HCT116 (cell line): ENCODE measurements at regions not wholly inside any gene's neighbourhood (a gene's known extent, or its start where the extent isn't known, plus 50 kb on each side); places are given as distances from the start of the nearest gene placed in this dataset.

ENCODE experiments used
- ATAC-seq: fragments of 200-7000 bp; cut with Tn5 transposase; 2 replicates; pipeline ENCODE4 v1.9.1; 2020; ENCODE audit warnings: mild to moderate bottlenecking, moderate library complexity
- BruUV-seq: library from RNA; stranded (reverse); fragments of 400-500 nt; replicated peaks from 2 replicates; lab custom pipeline; 2021; lab: Mats Ljungman, UMichigan
- CTCF ChIA-PET: fragments of 300-600 bp; sonication (Branson Sonifier 250); formaldehyde crosslinking; loops from one replicate; lab custom pipeline; 2021; ENCODE audit warnings: antibody characterized with exemption; lab: Charles Lee
- POLR2A ChIA-PET: fragments of 300-600, 350-600 bp; sonication (Branson Sonifier 250); formaldehyde crosslinking; loops from one replicate; lab custom pipeline; 2021; ENCODE audit warnings: antibody characterized with exemption; lab: Charles Lee
- RAD21 ChIA-PET, 2 experiments: fragments of 300-600 bp; sonication (Branson Sonifier 250); formaldehyde crosslinking; loops; one replicate each; lab custom pipeline; 2023; ENCODE audit warnings: low total read pairs in 2 of 2; ENCODE audit not compliant: uncharacterized antibody in 2 of 2, unreplicated experiment in 2 of 2, low non-redundant PET in 1 of 2; lab: Charles Lee
- DNase-seq: peaks from one replicate; pipeline ENCODE4 v3.0.0-alpha.2; 2010; ENCODE audit warnings: low read depth, low spot score
- H2AFZ ChIP-seq: fragments of 200-600 bp; shearing (Covaris generic), sonication (generic); 2 replicates; pipeline ENCODE4 v1.6.1; 2017; ENCODE audit warnings: low read depth, mixed run types, mixed read lengths, antibody characterized with exemption, low read length; ENCODE audit not compliant: poor library complexity, severe bottlenecking
- H3K27ac ChIP-seq: 2 replicates; pipeline ENCODE4 v1.5.1; 2012; ENCODE audit warnings: low read depth, low read length
- H3K27me3 ChIP-seq: fragments of 200-600 bp; sonication (generic); 2 replicates; pipeline ENCODE4 v1.6.1; 2016; ENCODE audit warnings: mixed run types, low read length, mixed read lengths; ENCODE audit not compliant: insufficient read depth
- H3K36me3 ChIP-seq, 2 experiments: fragments of 200-500 bp in 1 of 2; fragments of 200-600 bp in 1 of 2; sonication (Bioruptor generic) in 1 of 2; sonication (generic) in 1 of 2; 2 replicates each; pipeline versions ENCODE4 v1.5.1 to v1.6.1; 2014 to 2016; ENCODE audit warnings: low read length in 2 of 2, inconsistent platforms in 1 of 2, mixed read lengths in 1 of 2, mixed run types in 1 of 2; ENCODE audit not compliant: insufficient read depth in 2 of 2, control insufficient read depth in 1 of 2
- H3K4me1 ChIP-seq, 2 experiments: fragments of 200-600 bp in 1 of 2; sonication (generic) in 1 of 2; 2 replicates each; pipeline versions ENCODE4 v1.5.1 to v1.6.1; 2012 to 2017; ENCODE audit warnings: low read length in 2 of 2, inconsistent platforms in 1 of 2, mild to moderate bottlenecking in 1 of 2, mixed read lengths in 1 of 2, mixed run types in 1 of 2, moderate library complexity in 1 of 2; ENCODE audit not compliant: insufficient read depth in 2 of 2, control insufficient read depth in 1 of 2
- H3K4me2 ChIP-seq: fragments of 200-600 bp; sonication (generic); 2 replicates; pipeline ENCODE4 v1.6.1; 2017; ENCODE audit warnings: mixed run types, low read length, mixed read lengths
- H3K4me3 ChIP-seq, 2 experiments: fragments of 200-600 bp in 1 of 2; sonication (generic) in 1 of 2; replicated peaks in 1 of 2; 2 replicates each; pipeline ENCODE4 v1.5.1; 2011 to 2016; ENCODE audit warnings: low read length in 2 of 2, control low read depth in 1 of 2, low read depth in 1 of 2, mild to moderate bottlenecking in 1 of 2, mixed read lengths in 1 of 2, mixed run types in 1 of 2
- H3K79me2 ChIP-seq: fragments of 200-600 bp; sonication (generic); 2 replicates; pipeline ENCODE4 v1.6.1; 2017; ENCODE audit warnings: mild to moderate bottlenecking, mixed run types, low read length, moderate library complexity, mixed read lengths; ENCODE audit not compliant: insufficient read depth
- H3K9ac ChIP-seq: fragments of 200-600 bp; sonication (generic); 2 replicates; pipeline ENCODE4 v1.6.1; 2016; ENCODE audit warnings: low read length, mixed read lengths
- H3K9me2 ChIP-seq: fragments of 200-600 bp; sonication (generic), shearing (Covaris generic); 2 replicates; pipeline ENCODE4 v1.6.1; 2017; ENCODE audit warnings: mixed run types, mild to moderate bottlenecking, moderate library complexity; ENCODE audit not compliant: insufficient read depth
- H3K9me3 ChIP-seq, 2 experiments: fragments of 200-500 bp in 1 of 2; fragments of 200-600 bp in 1 of 2; sonication (Bioruptor generic) in 1 of 2; sonication (generic) in 1 of 2; 2 replicates each; pipeline ENCODE4 v1.6.1; 2014 to 2017; ENCODE audit warnings: low read length in 2 of 2, mixed read lengths in 2 of 2, inconsistent platforms in 1 of 2, low read depth in 1 of 2, mild to moderate bottlenecking in 1 of 2, mixed run types in 1 of 2, moderate library complexity in 1 of 2; ENCODE audit not compliant: control insufficient read depth in 1 of 2, insufficient read depth in 1 of 2
- H4K20me1 ChIP-seq: fragments of 200-600 bp; sonication (generic), shearing (Covaris generic); 2 replicates; pipeline ENCODE4 v1.6.1; 2017; ENCODE audit warnings: mixed run types, mild to moderate bottlenecking, moderate library complexity; ENCODE audit not compliant: insufficient read depth
- CEBPB ChIP-seq: IDR thresholded peaks from 2 replicates; pipeline ENCODE4 v1.6.1; 2012; ENCODE audit warnings: low read depth
- ELF1 ChIP-seq: IDR thresholded peaks from 2 replicates; pipeline ENCODE4 v1.6.1; 2012; ENCODE audit warnings: low read depth, borderline replicate concordance
- EZH2 ChIP-seq: fragments of 200-600 bp; sonication (generic); IDR thresholded peaks from 2 replicates; pipeline ENCODE4 v1.6.1; 2017; ENCODE audit warnings: antibody characterized with exemption, mixed run types
- EZH2phosphoT487 ChIP-seq: fragments of 200-600 bp; IDR thresholded peaks from 2 replicates; pipeline ENCODE4 v1.6.1; 2018; ENCODE audit warnings: antibody characterized with exemption, borderline replicate concordance
- FOSL1 ChIP-seq: IDR thresholded peaks from 2 replicates; pipeline ENCODE4 v1.6.1; 2012; ENCODE audit warnings: low read depth
- JUND ChIP-seq: IDR thresholded peaks from 2 replicates; pipeline ENCODE4 v1.6.1; 2012
- POLR2A ChIP-seq: IDR thresholded peaks from 2 replicates; pipeline ENCODE4 v1.7.0; 2011; ENCODE audit warnings: borderline replicate concordance; ENCODE audit not compliant: insufficient read depth, insufficient read length; ENCODE audit errors: extremely low read depth
- RAD21 ChIP-seq: IDR thresholded peaks from 2 replicates; pipeline ENCODE4 v1.6.1; 2012; ENCODE audit warnings: low read depth, mild to moderate bottlenecking
- SIN3A ChIP-seq: IDR thresholded peaks from 2 replicates; pipeline ENCODE4 v1.6.1; 2012; ENCODE audit warnings: low read depth
- SP1 ChIP-seq: IDR thresholded peaks from 2 replicates; pipeline ENCODE4 v1.6.1; 2012; ENCODE audit warnings: low read depth
- SRF ChIP-seq: IDR thresholded peaks from 2 replicates; pipeline ENCODE4 v1.6.1; 2012; ENCODE audit warnings: low read depth
- TCF7L2 ChIP-seq: IDR thresholded peaks from 2 replicates; pipeline ENCODE4 v1.7.0; 2011; ENCODE audit warnings: borderline replicate concordance, inconsistent platforms; ENCODE audit not compliant: insufficient read depth, insufficient read length; ENCODE audit errors: extremely low read depth
- YY1 ChIP-seq: IDR thresholded peaks from 2 replicates; pipeline ENCODE4 v1.6.1; 2011; ENCODE audit warnings: low read length, low read depth, moderate library complexity, mild to moderate bottlenecking; ENCODE audit not compliant: insufficient replicate concordance; ENCODE audit errors: extremely low read depth
- intact Hi-C: fragments of 100-400 bp; cut with micrococcal nuclease; formaldehyde crosslinking; loops from 2 replicates; pipeline ENCODE4 v1.10.0; 2022
- TF ChIP-seq, protein P1 (sequence below): IDR thresholded peaks from 2 replicates; pipeline ENCODE4 v1.6.1; 2012
- TF ChIP-seq, protein P2 (sequence below), 3 experiments: fragments of 200-600 bp in 1 of 3; sonication (generic) in 1 of 3; IDR thresholded peaks in 2 of 3; conservative IDR thresholded peaks in 1 of 3; 2 replicates each; pipeline ENCODE4 v1.5.1; 2012 to 2017; ENCODE audit warnings: low read depth in 2 of 3, low read length in 2 of 3, antibody characterized with exemption in 1 of 3, borderline replicate concordance in 1 of 3, control low read depth in 1 of 3, mild to moderate bottlenecking in 1 of 3, mixed read lengths in 1 of 3, mixed run types in 1 of 3, moderate library complexity in 1 of 3; ENCODE audit not compliant: insufficient read depth in 1 of 3
- TF ChIP-seq, protein P3 (sequence below): IDR thresholded peaks from 2 replicates; pipeline ENCODE4 v1.6.1; 2012; ENCODE audit warnings: low read depth
- TF ChIP-seq, protein P4 (sequence below): IDR thresholded peaks from 2 replicates; pipeline ENCODE4 v1.6.1; 2012
- TF ChIP-seq, protein P5 (sequence below): IDR thresholded peaks from 2 replicates; pipeline ENCODE4 v1.6.1; 2011; ENCODE audit warnings: mild to moderate bottlenecking, low read length, moderate library complexity; ENCODE audit not compliant: insufficient replicate concordance; ENCODE audit errors: extremely low read depth

DNA sequence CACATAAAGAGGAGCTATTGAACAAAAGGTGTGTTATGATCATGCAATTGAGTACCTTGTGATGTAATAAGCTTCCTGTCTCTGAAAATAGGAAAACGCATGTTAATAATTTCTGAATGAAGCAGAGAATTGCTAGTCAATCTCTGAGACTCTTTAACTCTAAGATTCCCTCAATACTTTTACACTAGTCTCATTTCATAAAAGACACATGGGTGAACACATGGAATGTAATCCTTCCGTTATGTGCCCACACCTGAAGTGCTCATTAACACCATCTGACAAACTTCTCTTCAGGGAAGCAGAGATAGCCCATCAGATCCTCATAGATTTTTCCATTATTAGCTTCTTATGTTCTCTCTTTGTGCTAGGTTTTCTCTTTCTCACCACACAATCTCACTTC lies 182.4 kb downstream of the TLR4 start:
- H4K20me1 ChIP-seq: no peaks in the 10 kb centered on the region
- ATAC-seq (no peak), DNase-seq (no peak)
- no peak overlapping the region for H3K4me3 ChIP-seq
- POLR2A ChIA-PET: no interaction called here
- H3K9me2 ChIP-seq: no peaks in the 10 kb centered on the region
- TF ChIP-seq, protein P1, sequence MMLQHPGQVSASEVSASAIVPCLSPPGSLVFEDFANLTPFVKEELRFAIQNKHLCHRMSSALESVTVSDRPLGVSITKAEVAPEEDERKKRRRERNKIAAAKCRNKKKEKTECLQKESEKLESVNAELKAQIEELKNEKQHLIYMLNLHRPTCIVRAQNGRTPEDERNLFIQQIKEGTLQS: no peak
- no peak for TF ChIP-seq TCF7L2
- no peak for TF ChIP-seq SRF
- no peak for TF ChIP-seq JUND
- no peak for TF ChIP-seq SP1
- no peak for TF ChIP-seq RAD21
- no peak for TF ChIP-seq CEBPB
- no peak for TF ChIP-seq SIN3A
- TF ChIP-seq POLR2A: no peak
- no peak for TF ChIP-seq EZH2phosphoT487
- no peak for TF ChIP-seq FOSL1
- no peak for TF ChIP-seq ELF1
- TF ChIP-seq, protein P2, sequence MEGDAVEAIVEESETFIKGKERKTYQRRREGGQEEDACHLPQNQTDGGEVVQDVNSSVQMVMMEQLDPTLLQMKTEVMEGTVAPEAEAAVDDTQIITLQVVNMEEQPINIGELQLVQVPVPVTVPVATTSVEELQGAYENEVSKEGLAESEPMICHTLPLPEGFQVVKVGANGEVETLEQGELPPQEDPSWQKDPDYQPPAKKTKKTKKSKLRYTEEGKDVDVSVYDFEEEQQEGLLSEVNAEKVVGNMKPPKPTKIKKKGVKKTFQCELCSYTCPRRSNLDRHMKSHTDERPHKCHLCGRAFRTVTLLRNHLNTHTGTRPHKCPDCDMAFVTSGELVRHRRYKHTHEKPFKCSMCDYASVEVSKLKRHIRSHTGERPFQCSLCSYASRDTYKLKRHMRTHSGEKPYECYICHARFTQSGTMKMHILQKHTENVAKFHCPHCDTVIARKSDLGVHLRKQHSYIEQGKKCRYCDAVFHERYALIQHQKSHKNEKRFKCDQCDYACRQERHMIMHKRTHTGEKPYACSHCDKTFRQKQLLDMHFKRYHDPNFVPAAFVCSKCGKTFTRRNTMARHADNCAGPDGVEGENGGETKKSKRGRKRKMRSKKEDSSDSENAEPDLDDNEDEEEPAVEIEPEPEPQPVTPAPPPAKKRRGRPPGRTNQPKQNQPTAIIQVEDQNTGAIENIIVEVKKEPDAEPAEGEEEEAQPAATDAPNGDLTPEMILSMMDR (IDR thresholded peaks at IDR 0.05 in 2 of 3, conservative IDR thresholded peaks at IDR 0.05 in 1 of 3; ENCODE audit: borderline replicate concordance in 1 of 3, insufficient read depth in 1 of 3, low read depth in 2 of 3, low read length in 2 of 3): no peak
- TF ChIP-seq, protein P3, sequence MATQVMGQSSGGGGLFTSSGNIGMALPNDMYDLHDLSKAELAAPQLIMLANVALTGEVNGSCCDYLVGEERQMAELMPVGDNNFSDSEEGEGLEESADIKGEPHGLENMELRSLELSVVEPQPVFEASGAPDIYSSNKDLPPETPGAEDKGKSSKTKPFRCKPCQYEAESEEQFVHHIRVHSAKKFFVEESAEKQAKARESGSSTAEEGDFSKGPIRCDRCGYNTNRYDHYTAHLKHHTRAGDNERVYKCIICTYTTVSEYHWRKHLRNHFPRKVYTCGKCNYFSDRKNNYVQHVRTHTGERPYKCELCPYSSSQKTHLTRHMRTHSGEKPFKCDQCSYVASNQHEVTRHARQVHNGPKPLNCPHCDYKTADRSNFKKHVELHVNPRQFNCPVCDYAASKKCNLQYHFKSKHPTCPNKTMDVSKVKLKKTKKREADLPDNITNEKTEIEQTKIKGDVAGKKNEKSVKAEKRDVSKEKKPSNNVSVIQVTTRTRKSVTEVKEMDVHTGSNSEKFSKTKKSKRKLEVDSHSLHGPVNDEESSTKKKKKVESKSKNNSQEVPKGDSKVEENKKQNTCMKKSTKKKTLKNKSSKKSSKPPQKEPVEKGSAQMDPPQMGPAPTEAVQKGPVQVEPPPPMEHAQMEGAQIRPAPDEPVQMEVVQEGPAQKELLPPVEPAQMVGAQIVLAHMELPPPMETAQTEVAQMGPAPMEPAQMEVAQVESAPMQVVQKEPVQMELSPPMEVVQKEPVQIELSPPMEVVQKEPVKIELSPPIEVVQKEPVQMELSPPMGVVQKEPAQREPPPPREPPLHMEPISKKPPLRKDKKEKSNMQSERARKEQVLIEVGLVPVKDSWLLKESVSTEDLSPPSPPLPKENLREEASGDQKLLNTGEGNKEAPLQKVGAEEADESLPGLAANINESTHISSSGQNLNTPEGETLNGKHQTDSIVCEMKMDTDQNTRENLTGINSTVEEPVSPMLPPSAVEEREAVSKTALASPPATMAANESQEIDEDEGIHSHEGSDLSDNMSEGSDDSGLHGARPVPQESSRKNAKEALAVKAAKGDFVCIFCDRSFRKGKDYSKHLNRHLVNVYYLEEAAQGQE: no peak
- no peak for TF ChIP-seq YY1
- TF ChIP-seq, protein P4, sequence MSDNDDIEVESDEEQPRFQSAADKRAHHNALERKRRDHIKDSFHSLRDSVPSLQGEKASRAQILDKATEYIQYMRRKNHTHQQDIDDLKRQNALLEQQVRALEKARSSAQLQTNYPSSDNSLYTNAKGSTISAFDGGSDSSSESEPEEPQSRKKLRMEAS: no peak
- TF ChIP-seq, protein P5, sequence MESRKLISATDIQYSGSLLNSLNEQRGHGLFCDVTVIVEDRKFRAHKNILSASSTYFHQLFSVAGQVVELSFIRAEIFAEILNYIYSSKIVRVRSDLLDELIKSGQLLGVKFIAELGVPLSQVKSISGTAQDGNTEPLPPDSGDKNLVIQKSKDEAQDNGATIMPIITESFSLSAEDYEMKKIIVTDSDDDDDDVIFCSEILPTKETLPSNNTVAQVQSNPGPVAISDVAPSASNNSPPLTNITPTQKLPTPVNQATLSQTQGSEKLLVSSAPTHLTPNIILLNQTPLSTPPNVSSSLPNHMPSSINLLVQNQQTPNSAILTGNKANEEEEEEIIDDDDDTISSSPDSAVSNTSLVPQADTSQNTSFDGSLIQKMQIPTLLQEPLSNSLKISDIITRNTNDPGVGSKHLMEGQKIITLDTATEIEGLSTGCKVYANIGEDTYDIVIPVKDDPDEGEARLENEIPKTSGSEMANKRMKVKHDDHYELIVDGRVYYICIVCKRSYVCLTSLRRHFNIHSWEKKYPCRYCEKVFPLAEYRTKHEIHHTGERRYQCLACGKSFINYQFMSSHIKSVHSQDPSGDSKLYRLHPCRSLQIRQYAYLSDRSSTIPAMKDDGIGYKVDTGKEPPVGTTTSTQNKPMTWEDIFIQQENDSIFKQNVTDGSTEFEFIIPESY: no peak
- no peak for TF ChIP-seq EZH2
- no peak overlapping the region for H3K9ac ChIP-seq
- RAD21 ChIA-PET: no interaction called here
- CTCF ChIA-PET: no interaction called here
- no peaks in the 10 kb centered on the region for H3K36me3 ChIP-seq
- no peak overlapping the region for H2AFZ ChIP-seq
- BruUV-seq: no TSS peak
- no peaks in the 10 kb centered on the region for H3K27me3 ChIP-seq
- intact Hi-C loops: no loop called here
- H3K27ac ChIP-seq: no peak overlapping the region
- H3K4me2 ChIP-seq: no peak overlapping the region
- no peaks in the 10 kb centered on the region for H3K4me1 ChIP-seq
- H3K79me2 ChIP-seq: no peaks in the 10 kb centered on the region
- 0 out of 4 replicates have a peak, but pooled peaks cover 0 to 14% of the 10 kb centered on the region in 2 experiments for H3K9me3 ChIP-seq
